Thyroid gland (tissue), 4 donors: ENCODE measurements at regions not wholly inside any gene's neighbourhood (a gene's known extent, or its start where the extent isn't known, plus 50 kb on each side); places are given as distances from the start of the nearest gene placed in this dataset.

ENCODE experiments used
- CTCF ChIP-seq, 6 experiments: fragments of 200-600 bp in 3 of 6; fragments of 450-650 bp in 3 of 6; sonication (generic) in 3 of 6; IDR thresholded peaks; one replicate each; pipeline ENCODE4 v1.5.1; 2016 to 2019; ENCODE audit warnings: antibody characterized with exemption in 6 of 6, mild to moderate bottlenecking in 2 of 6, inconsistent platforms in 1 of 6, moderate library complexity in 1 of 6
- POLR2A ChIP-seq, 2 donors: fragments of 450-650 bp; IDR thresholded peaks; one replicate each; pipeline ENCODE4 v1.6.1; 2017; ENCODE audit warnings: antibody characterized with exemption in 2 of 2, mild to moderate bottlenecking in 2 of 2, moderate library complexity in 1 of 2

GRCh38 chr20:50242863-50243609 lies 52.4 kb downstream of the CEBPB start:
- TF ChIP-seq CTCF (IDR thresholded peaks at IDR 0.05) (no peak), POLR2A (IDR thresholded peaks at IDR 0.05) (peak in 1 of 2 donors; percentile 35)
